ENCODE measurements at regions not wholly inside any gene's neighbourhood (a gene's known extent, or its start where the extent isn't known, plus 50 kb on each side); places are given as distances from the start of the nearest gene placed in this dataset.

DNA sequence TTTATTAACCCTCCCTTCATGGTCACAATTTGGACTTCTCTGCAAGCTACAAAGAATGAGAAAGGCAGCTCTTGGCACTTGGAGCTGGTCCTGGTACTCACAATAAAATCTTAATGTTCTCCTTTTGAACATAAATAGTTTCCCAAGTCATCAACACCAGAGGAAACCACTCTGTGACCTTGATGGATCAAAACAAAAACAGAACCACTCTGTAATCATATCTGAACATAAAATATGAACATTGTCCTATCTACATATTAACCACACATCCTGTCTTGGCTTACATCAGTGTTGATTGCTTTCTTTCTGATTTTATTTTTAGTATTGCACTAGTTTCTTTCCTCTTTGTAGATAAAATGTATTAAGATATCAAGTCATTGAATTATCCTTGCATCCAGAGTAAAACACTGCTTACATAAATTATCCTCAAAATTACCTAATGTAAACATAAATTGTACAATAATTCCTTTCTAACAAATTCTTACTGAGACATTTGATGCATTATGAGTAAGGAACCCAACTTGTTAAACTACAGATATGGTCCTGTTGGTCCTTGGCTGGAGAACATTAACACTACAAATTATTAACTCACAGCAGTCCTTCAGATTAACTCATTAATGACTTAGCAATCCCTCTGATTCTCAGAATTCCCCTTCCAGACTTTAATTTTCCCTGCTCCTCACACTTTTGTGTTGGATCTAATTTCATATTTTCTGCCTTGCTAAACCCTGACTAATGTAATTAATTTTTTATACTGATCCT, 860.5 kb downstream of the DIPK2A start:
- DNase-seq (ENCODE audit: low read depth) (no peak), FAIRE-seq (no peak)
- no peaks in the 10 kb centered on the region for H3K36me3 ChIP-seq (ENCODE audit: insufficient read depth, low read length)
- Mint-ChIP-seq H3K36me3 (ENCODE audit: low read depth, unreplicated experiment) (no peaks in the 10 kb centered on the region), H3K9me3 (ENCODE audit: unreplicated experiment) (no peaks in the 10 kb centered on the region), H3K27ac (ENCODE audit: unreplicated experiment) (no peak overlapping the region), H3K4me3 (ENCODE audit: unreplicated experiment) (no peak overlapping the region), H3K27me3 (ENCODE audit: low read depth, unreplicated experiment) (no peaks in the 10 kb centered on the region), H3K4me1 (ENCODE audit: low read depth, unreplicated experiment) (no peaks in the 10 kb centered on the region)
- H3K4me2 ChIP-seq (ENCODE audit: low read length) = no peak overlapping the region
- H3K27ac ChIP-seq (ENCODE audit: low read depth, low read length) = no peak overlapping the region
- H2AFZ ChIP-seq (ENCODE audit: low read depth, low read length) = no peak overlapping the region
- no peaks in the 10 kb centered on the region for H4K20me1 ChIP-seq (ENCODE audit: insufficient read depth, low read length)
- H3K4me3 ChIP-seq (ENCODE audit: insufficient read depth, low read depth, low read length) = no peak overlapping the region
- no peak overlapping the region for H3K9ac ChIP-seq (ENCODE audit: low read length)
- no peaks in the 10 kb centered on the region for H3K79me2 ChIP-seq (ENCODE audit: insufficient read depth, low read length)
- H3K9me3 ChIP-seq (ENCODE audit: insufficient read depth, low read depth, low read length) = peaks cover 6% of the 10 kb centered on the region
- H3K27me3 ChIP-seq (ENCODE audit: insufficient read depth, low read length) = no peaks in the 10 kb centered on the region
- H3K4me1 ChIP-seq (ENCODE audit: insufficient read depth, low read length) = no peaks in the 10 kb centered on the region
- TF ChIP-seq, protein P1, sequence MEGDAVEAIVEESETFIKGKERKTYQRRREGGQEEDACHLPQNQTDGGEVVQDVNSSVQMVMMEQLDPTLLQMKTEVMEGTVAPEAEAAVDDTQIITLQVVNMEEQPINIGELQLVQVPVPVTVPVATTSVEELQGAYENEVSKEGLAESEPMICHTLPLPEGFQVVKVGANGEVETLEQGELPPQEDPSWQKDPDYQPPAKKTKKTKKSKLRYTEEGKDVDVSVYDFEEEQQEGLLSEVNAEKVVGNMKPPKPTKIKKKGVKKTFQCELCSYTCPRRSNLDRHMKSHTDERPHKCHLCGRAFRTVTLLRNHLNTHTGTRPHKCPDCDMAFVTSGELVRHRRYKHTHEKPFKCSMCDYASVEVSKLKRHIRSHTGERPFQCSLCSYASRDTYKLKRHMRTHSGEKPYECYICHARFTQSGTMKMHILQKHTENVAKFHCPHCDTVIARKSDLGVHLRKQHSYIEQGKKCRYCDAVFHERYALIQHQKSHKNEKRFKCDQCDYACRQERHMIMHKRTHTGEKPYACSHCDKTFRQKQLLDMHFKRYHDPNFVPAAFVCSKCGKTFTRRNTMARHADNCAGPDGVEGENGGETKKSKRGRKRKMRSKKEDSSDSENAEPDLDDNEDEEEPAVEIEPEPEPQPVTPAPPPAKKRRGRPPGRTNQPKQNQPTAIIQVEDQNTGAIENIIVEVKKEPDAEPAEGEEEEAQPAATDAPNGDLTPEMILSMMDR (IDR thresholded peaks at IDR 0.05; ENCODE audit: insufficient read depth, low read depth, low read length) = no peak

DNA sequence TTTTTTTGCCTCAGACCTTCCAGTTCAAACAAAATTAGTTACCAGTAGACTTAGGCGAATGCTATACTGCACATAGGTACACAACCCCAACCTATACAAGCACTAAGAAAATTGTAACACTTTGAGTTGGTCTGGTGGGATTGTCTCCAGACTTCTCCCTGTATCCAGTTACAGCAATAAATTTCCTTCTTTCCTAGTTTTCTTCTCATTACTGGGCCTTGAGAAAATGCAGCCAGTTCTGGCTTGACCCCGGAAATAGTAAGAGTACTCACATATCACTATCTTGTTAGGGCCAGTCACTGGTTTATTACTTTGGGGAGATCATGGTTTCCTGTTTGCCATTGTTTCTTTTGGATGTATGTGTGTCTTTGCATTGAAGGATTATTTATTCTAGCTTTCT, 868.4 kb downstream of the DIPK2A start:
- no peaks in the 10 kb centered on the region for H3K27me3 ChIP-seq (ENCODE audit: insufficient read depth, low read length)
- no peak overlapping the region for H3K4me3 ChIP-seq (ENCODE audit: insufficient read depth, low read depth, low read length)
- no peaks in the 10 kb centered on the region for H3K4me1 ChIP-seq (ENCODE audit: insufficient read depth, low read length)
- no peak overlapping the region for H3K9ac ChIP-seq (ENCODE audit: low read length)
- no peak overlapping the region for H3K27ac ChIP-seq (ENCODE audit: low read depth, low read length)
- no peaks in the 10 kb centered on the region for H3K36me3 ChIP-seq (ENCODE audit: insufficient read depth, low read length)
- DNase-seq (ENCODE audit: low read depth) (no peak), FAIRE-seq (no peak)
- Mint-ChIP-seq H3K27me3 (ENCODE audit: low read depth, unreplicated experiment) (no peaks in the 10 kb centered on the region), H3K4me1 (ENCODE audit: low read depth, unreplicated experiment) (peaks cover 4% of the 10 kb centered on the region), H3K9me3 (ENCODE audit: unreplicated experiment) (peaks cover 1% of the 10 kb centered on the region), H3K4me3 (ENCODE audit: unreplicated experiment) (no peak overlapping the region), H3K27ac (ENCODE audit: unreplicated experiment) (no peak overlapping the region), H3K36me3 (ENCODE audit: low read depth, unreplicated experiment) (no peaks in the 10 kb centered on the region)
- H3K4me2 ChIP-seq (ENCODE audit: low read length) = no peak overlapping the region
- no peaks in the 10 kb centered on the region for H3K9me3 ChIP-seq (ENCODE audit: insufficient read depth, low read depth, low read length)
- H3K79me2 ChIP-seq (ENCODE audit: insufficient read depth, low read length) = no peaks in the 10 kb centered on the region
- H2AFZ ChIP-seq (ENCODE audit: low read depth, low read length) = no peak overlapping the region
- TF ChIP-seq EZH2 (IDR thresholded peaks at IDR 0.05; ENCODE audit: insufficient read depth, low read length) = no peak
- TF ChIP-seq, protein P1 (IDR thresholded peaks at IDR 0.05; ENCODE audit: insufficient read depth, low read depth, low read length) = no peak
- H4K20me1 ChIP-seq (ENCODE audit: insufficient read depth, low read length) = no peaks in the 10 kb centered on the region

DNA sequence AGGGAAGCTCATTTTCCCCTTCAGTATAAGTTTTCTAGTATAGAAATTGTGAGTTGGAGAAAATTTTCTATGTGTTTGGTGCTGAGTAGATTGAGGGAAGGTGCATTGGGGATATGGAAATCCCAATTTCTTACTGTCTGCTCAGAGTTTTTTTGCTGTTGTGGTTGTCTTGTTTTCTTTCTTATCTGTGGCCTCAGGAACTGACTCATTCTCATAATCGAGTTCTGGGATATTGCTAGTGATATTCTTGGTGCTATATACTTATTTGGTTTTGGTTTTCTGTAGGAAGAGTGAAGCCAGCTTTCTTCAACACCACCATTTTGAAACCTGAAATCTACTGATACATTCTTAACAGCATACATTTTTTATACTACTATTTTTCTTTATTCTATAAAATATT, 869.2 kb downstream of the DIPK2A start:
- Histone ChIP-seq H3K79me2 (ENCODE audit: insufficient read depth, low read length) (no peaks in the 10 kb centered on the region), H3K4me2 (ENCODE audit: low read length) (no peak overlapping the region), H3K9ac (ENCODE audit: low read length) (no peak overlapping the region), H3K4me3 (ENCODE audit: insufficient read depth, low read depth, low read length) (no peak overlapping the region), H3K36me3 (ENCODE audit: insufficient read depth, low read length) (no peaks in the 10 kb centered on the region), H3K27ac (ENCODE audit: low read depth, low read length) (no peak overlapping the region), H4K20me1 (ENCODE audit: insufficient read depth, low read length) (no peaks in the 10 kb centered on the region), H2AFZ (ENCODE audit: low read depth, low read length) (no peak overlapping the region), H3K9me3 (ENCODE audit: insufficient read depth, low read depth, low read length) (no peaks in the 10 kb centered on the region), H3K4me1 (ENCODE audit: insufficient read depth, low read length) (no peaks in the 10 kb centered on the region), H3K27me3 (ENCODE audit: insufficient read depth, low read length) (no peaks in the 10 kb centered on the region)
- H3K4me3 Mint-ChIP-seq (ENCODE audit: unreplicated experiment) = no peak overlapping the region
- H3K36me3 Mint-ChIP-seq (ENCODE audit: low read depth, unreplicated experiment) = no peaks in the 10 kb centered on the region
- H3K27ac Mint-ChIP-seq (ENCODE audit: unreplicated experiment) = no peak overlapping the region
- no peaks in the 10 kb centered on the region for H3K27me3 Mint-ChIP-seq (ENCODE audit: low read depth, unreplicated experiment)
- no peak for TF ChIP-seq EZH2 (IDR thresholded peaks at IDR 0.05; ENCODE audit: insufficient read depth, low read length)
- TF ChIP-seq, protein P1 (IDR thresholded peaks at IDR 0.05; ENCODE audit: insufficient read depth, low read depth, low read length) = no peak
- no peak for FAIRE-seq
- H3K9me3 Mint-ChIP-seq (ENCODE audit: unreplicated experiment) = peaks cover 1% of the 10 kb centered on the region
- DNase-seq (ENCODE audit: low read depth) = no peak
- H3K4me1 Mint-ChIP-seq (ENCODE audit: low read depth, unreplicated experiment) = peaks cover 4% of the 10 kb centered on the region

Data from astrocyte (in vitro differentiated cells and primary cell).